Stimulated activated CD4-positive, alpha-beta T cell treated with anti-CD3 and anti-CD28 coated beads, Interleukin-2, amount 100 ng/mL, for 4 hours (primary cell): ENCODE measurements at regions not wholly inside any gene's neighbourhood (a gene's known extent, or its start where the extent isn't known, plus 50 kb on each side); places are given as distances from the start of the nearest gene placed in this dataset.
"Not testable (repeated sequence)": the region's sequence is repeated elsewhere in the genome, so short reads cannot be mapped to it uniquely, and the experiment has no call there.

Experiments
- DNase-seq: peaks from one replicate; pipeline ENCODE4 v3.0.0-alpha.2; 2020; ENCODE audit warnings: low read depth

DNA sequence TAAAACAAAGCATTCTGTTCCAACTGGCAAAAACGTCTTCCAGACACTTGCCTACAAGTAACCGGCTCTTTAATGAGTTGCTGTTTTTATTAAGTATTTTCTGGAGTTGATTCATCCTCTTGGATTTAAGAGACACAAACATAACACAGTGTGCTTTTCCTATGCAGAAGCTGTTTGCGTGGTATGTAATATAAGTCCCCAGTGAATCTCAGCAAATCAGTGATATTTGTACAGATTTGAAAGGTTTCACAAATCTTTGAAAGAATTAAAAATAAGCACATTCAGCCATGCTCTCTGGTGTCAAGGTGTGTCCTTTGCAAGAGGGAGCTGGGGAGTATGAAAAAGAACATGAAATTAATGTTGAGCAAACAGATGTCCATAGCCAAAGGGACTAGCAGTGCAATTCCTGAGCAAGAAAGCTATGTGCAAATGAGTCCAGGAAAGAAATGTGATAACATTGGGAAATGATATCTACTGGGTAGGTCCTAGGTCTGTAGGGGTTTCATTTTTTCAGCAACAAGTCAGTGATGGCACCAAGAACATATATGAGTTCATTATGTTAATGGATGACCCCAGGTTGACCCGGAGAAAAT is 170.1 kb upstream of the PHACTR1 start:
- no peak for DNase-seq

DNA sequence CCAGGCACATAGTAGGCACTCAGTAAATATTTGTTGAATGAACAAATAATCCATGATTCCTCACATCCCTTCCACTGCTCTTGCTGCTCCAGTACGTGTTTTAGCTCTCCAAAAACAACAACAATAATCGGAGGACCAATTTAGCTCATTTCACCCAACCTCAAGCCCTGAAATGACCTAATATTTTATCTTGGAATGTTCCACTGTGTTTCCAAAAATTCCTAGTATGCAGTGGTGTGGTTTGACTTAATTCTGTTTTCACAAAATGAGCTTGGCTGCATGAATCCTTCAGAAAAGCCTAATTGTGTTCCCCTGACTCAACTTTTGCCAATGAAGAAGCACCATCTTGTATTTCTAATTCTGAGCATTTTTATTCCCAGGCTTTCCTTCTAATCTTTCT is 168.0 kb upstream of the PHACTR1 start:
- DNase-seq: no peak

- DNase-seq: not testable (repeated sequence)
These were observed 167.1 kb upstream of the PHACTR1 start for GRCh38 chr6:12549445-12549844.

GRCh38 chr6:12554820-12555219 is 161.7 kb upstream of the PHACTR1 start:
- DNase-seq: not testable (repeated sequence)

GRCh38 chr6:12555267-12555666 is 161.3 kb upstream of the PHACTR1 start:
- DNase-seq: no peak

GRCh38 chr6:12555781-12556180 is 160.8 kb upstream of the PHACTR1 start:
- DNase-seq: no peak

DNA sequence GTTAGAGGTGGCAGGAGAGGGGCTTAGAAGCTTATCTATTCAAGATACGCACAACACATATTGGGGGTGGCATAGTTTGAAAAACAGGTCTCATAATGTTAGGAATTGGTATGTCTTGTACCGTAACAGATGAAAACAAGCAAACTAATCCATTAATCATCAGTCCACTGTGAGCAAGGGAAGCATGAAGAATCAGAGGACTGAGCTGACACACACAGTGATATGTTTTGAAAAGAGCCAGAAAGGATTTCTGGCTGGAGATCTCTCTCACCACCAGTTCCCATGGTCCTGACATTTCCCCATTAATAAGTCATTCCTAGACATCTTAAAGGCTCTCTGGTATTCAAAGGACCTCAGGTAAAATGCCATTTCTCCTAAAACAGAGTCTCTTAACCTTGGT is 158.8 kb upstream of the PHACTR1 start:
- no peak for DNase-seq

GRCh38 chr6:12560315-12560714 is 156.3 kb upstream of the PHACTR1 start:
- no peak for DNase-seq

GRCh38 chr6:12566618-12567123 is 149.9 kb upstream of the PHACTR1 start:
- no peak for DNase-seq

DNA sequence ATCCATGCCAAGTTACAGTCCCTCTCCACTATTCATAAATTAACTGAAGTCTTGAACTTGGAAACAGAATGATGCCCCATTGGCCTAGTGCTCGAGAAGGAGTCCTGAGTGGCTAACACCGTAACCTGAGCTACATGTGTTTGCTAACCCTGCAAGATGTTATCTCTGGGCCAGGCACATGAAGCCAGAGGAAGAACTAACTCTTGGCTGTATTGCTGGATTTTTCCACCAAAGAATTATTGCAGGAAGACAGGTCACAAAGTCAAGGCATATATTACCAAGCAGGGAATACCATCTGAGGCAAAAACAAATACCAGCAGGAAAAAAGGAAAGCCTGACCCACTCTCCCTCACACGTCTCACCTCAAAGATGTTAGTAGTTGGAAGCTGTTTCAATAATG is 148.9 kb upstream of the PHACTR1 start:
- no peak for DNase-seq

GRCh38 chr6:12569646-12570045 is 146.9 kb upstream of the PHACTR1 start:
- DNase-seq: no peak

DNA sequence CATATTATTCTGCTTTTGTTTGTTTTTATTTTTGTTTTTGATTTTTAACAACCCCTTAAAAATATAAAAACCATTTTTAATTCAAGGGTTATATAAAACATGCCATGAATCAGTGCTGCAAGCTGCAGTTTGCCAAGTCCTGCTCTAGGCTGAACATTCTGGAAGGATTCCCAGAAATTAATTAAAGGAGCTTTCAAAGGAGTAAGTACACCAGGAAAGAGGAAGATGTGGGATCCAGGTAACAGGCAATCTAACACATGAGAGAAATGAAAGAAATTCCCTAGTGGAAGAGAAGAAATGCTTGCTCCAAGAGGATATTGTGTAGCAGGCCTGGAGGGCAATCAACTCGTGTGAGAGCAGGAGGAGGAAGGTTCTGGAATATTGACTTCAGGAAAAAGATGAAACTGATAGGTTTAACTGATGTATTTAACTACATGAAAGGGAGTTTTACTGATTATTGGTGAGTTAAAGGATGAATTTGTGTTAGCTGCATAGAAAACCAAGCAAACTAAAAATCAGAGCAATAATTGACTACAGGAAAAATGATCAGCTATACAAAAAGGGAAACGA is 146.0 kb upstream of the PHACTR1 start:
- DNase-seq: no peak

GRCh38 chr6:12572896-12573827 is 143.4 kb upstream of the PHACTR1 start:
- DNase-seq: no peak

GRCh38 chr6:12575961-12576360 is 140.6 kb upstream of the PHACTR1 start:
- no peak for DNase-seq

- no peak for DNase-seq
These were observed 140.2 kb upstream of the PHACTR1 start for GRCh38 chr6:12576389-12576788.

DNA sequence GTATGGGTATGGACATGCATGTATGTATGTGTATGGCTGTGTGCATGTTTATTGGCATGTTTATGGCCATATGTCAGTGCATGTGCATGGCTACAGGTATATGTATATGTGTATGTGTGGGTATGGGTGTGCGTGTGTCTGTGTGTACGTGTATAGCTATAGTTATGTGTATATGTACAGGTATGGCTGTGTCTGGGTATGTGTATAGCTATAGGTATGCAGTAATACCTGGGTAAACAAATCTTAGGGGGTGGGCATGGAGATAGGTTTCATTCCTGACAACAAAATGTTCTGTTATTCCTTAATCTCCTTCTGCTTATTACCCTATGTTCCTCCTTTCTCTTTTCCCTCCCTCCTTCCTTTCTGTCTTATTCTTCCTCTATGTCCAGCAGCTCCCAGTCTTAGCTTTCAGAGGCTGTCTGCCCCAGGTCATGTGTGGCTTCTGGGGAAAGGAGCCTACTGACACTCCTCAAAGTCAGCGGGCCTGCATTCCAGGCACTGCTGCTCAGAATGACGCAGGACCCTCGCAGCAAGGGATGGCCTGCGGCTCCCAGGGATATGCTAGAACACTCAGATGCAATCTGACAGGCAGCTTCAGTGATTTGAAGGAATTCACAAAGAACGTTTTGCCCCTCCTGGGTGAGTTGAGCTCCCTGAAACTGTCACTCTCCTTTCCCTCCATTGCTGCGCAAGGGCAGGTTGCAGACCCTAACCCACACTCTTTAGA is 139.3 kb upstream of the PHACTR1 start:
- no peak for DNase-seq

GRCh38 chr6:12578097-12578496 is 138.5 kb upstream of the PHACTR1 start:
- no peak for DNase-seq

DNA sequence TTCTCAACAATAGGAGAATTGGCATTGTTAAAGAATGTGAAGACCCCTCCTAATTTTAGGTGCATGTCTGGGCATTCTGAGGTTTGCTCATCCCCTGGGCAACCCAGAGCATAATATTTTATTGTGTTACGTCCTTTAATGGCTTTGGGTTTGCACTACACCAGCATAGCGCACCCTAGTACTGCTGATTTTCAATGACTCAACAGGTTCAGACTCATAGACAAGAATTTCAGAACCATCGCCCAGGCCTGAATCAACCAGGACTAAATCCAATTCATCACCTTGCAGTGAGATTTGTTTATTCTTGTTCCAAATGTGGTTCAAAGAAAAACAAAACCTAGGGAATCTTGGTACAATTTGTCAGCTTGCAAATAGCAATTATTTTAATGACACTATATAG is 137.8 kb upstream of the PHACTR1 start:
- DNase-seq: no peak

DNA sequence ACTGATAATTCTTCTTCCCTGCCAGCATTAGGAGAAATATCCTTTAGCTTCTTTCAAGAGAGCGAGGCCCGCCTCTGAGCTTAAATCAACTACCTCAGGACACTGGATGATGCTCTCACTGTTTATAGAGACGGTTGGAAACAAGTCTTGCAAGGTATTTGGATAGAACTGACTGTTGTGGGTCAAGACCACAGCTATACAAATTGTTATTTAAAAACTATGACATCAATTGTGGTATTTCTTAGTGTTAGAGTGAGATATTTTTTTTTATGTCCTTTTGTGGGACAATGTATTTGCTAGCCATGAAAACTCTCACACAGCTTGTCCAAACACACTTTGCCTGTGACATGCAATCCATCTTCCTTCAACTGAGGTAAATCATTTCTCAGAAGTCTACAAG is 136.3 kb upstream of the PHACTR1 start:
- DNase-seq: no peak

GRCh38 chr6:12582421-12583110 is 134.0 kb upstream of the PHACTR1 start:
- no peak for DNase-seq

DNA sequence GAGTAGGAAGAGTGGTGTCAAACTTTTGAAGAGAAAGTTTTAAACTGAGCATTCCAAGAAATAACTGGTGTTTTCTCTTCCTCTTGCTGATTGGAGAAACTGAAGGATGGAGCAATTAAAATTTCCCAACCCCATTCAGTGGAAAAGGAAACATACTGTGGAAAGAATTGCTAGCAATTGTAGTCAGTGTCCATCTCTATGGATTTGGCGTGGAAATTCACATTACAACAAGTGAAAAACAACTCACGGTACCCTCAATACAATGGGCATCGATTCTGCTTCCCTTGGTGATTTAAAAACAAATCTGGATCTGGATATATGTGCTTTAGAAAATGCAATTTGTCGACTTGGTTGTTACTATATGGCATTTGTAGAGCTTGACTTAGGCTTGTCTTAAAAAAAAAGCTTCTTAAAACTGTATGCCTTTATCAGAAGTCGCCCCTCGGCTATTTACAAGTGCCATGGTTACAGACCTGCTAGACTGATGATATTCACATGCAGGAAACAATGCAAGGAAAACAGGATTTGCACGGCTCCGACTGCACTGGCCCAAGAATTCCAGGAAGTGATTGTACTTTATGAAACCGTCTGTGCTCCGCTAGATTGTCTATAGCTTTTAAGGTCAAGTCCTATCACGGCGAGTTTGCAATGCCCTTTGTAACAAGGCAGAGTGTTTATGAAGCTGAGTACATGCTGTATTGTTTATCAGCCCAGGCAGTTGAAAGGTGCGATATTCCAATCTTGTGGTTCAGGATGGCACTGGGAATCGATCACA is 131.7 kb upstream of the PHACTR1 start:
- DNase-seq: no peak
